ENCODE measurements at regions not wholly inside any gene's neighbourhood (a gene's known extent, or its start where the extent isn't known, plus 50 kb on each side); places are given as distances from the start of the nearest gene placed in this dataset.

DNA sequence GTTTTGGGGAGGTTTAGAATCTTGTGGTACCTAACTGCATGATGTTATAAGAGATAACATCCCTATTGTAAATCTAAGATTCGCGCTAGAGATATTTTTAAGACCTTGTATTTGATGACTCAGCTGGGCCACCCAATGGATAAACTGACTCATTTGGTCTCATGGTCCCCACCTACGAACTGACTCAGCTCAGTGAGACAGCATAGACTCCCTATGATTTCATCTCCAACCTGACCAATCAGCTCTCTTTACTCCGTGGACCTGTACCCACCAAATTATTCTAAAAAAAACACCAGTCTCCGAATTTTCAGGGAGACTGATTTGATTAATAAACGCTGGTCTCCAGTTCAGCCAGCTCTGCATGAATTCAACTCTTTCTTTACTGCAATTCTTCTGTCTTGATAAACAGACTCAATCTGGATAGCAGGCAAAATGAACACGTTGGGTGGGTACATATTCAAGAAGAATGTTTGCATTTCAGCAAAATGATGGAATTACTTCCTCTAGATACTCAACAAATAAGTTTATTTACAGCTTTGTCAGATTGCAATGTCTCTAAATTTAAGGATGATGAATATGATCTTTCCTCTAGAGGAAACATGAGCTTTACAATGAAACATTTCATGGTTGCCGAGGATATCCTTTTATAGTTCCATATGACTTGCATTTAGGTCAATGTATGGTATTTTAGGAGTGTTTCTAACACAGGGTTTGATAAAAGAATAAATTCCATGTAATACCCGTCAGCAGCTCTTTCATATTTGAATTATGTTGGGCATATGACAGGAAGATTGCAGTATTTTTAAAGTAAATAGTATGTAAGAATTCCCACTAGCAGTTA lies 516.6 kb upstream of the RGS18 start:
- TF ChIP-seq, protein P1, sequence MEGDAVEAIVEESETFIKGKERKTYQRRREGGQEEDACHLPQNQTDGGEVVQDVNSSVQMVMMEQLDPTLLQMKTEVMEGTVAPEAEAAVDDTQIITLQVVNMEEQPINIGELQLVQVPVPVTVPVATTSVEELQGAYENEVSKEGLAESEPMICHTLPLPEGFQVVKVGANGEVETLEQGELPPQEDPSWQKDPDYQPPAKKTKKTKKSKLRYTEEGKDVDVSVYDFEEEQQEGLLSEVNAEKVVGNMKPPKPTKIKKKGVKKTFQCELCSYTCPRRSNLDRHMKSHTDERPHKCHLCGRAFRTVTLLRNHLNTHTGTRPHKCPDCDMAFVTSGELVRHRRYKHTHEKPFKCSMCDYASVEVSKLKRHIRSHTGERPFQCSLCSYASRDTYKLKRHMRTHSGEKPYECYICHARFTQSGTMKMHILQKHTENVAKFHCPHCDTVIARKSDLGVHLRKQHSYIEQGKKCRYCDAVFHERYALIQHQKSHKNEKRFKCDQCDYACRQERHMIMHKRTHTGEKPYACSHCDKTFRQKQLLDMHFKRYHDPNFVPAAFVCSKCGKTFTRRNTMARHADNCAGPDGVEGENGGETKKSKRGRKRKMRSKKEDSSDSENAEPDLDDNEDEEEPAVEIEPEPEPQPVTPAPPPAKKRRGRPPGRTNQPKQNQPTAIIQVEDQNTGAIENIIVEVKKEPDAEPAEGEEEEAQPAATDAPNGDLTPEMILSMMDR (conservative IDR thresholded peaks at IDR 0.05; ENCODE audit: low read length), result no peak
- TF ChIP-seq EZH2phosphoT487 (IDR thresholded peaks at IDR 0.05; ENCODE audit: borderline replicate concordance, low read depth, low read length), result no peak

Measured in OCI-LY7 (cell line).